Transverse colon (tissue), 4 donors: ENCODE measurements at regions not wholly inside any gene's neighbourhood (a gene's known extent, or its start where the extent isn't known, plus 50 kb on each side); places are given as distances from the start of the nearest gene placed in this dataset.

Experiments
- DNase-seq: peaks from one replicate; pipeline ENCODE4 v3.0.0-alpha.2; 2019
- H3K27ac ChIP-seq, 4 donors: fragments of 200-600 bp; sonication (generic); 2 replicates each; pipeline ENCODE4 v1.5.1; 2016 to 2018; ENCODE audit warnings: inconsistent platforms in 4 of 4
- H3K27me3 ChIP-seq: fragments of 200-600 bp; sonication (generic); 2 replicates; pipeline ENCODE4 v1.5.1; 2017; ENCODE audit warnings: inconsistent platforms
- H3K36me3 ChIP-seq, 4 donors: fragments of 200-600 bp; sonication (generic); 2 replicates each; pipeline ENCODE4 v1.5.1; 2017 to 2019; ENCODE audit warnings: inconsistent platforms in 4 of 4
- H3K4me1 ChIP-seq, 4 donors: fragments of 200-600 bp; sonication (generic); 2 replicates each; pipeline ENCODE4 v1.5.1; 2017 to 2020; ENCODE audit warnings: inconsistent platforms in 4 of 4
- H3K4me3 ChIP-seq, 4 donors: fragments of 200-600 bp; sonication (generic); 1 replicate in 1 of 4; 2 replicates in 3 of 4; pipeline versions ENCODE4 v1.5.1 to v1.6.1; 2017 to 2019; ENCODE audit warnings: inconsistent platforms in 4 of 4
- H3K9me3 ChIP-seq, 2 donors: fragments of 200-600 bp; sonication (generic); 2 replicates each; pipeline ENCODE4 v1.5.1; 2017 to 2019; ENCODE audit warnings: inconsistent platforms in 2 of 2
- EP300 ChIP-seq: sonication (generic); formaldehyde crosslinking; IDR thresholded peaks from one replicate; pipeline ENCODE4 v1.6.1; 2017; ENCODE audit warnings: antibody characterized with exemption, low read depth
- POLR2A ChIP-seq: fragments of 450-650 bp; IDR thresholded peaks from one replicate; pipeline ENCODE4 v1.6.1; 2016; ENCODE audit warnings: antibody characterized with exemption, mild to moderate bottlenecking, moderate library complexity
- POLR2AphosphoS5 ChIP-seq, 3 donors: sonication (generic); formaldehyde crosslinking; IDR thresholded peaks; one replicate each; pipeline ENCODE4 v1.6.1; 2016; ENCODE audit warnings: antibody characterized with exemption in 3 of 3
- WGBS, 2 donors: methylation state at CpG; one replicate each; pipeline ENCODE4 v1.1.5; 2018; ENCODE audit warnings: low coverage in 1 of 2; 5-methylcytosine and 5-hydroxymethylcytosine counted together
- in situ Hi-C, 4 donors: fragments of 200-750 bp; cut with MboI; loops; one replicate each; pipeline versions ENCODE4 v1.15.0 to v1.15.1; 2017; ENCODE audit warnings: low sequenced_read_pairs in 3 of 4, low pct_ligation_motif_present in 1 of 4, low pct_unique_long_range_greater_than_20kb in 1 of 4
- intact Hi-C: fragments of 100-400 bp; cut with DNase I; formaldehyde crosslinking; loops from one replicate; pipeline ENCODE4 v1.15.1; 2023; ENCODE audit warnings: low total_unique reads
- TF ChIP-seq, protein P1 (sequence below), 5 experiments: fragments of 200-600 bp in 3 of 5; fragments of 450-650 bp in 2 of 5; sonication (generic) in 3 of 5; IDR thresholded peaks; 1 replicate in 2 of 5; 2 replicates in 3 of 5; pipeline ENCODE4 v1.5.1; 2016 to 2017; ENCODE audit warnings: antibody characterized with exemption in 5 of 5, inconsistent platforms in 3 of 5, mild to moderate bottlenecking in 2 of 5, moderate library complexity in 1 of 5

DNA sequence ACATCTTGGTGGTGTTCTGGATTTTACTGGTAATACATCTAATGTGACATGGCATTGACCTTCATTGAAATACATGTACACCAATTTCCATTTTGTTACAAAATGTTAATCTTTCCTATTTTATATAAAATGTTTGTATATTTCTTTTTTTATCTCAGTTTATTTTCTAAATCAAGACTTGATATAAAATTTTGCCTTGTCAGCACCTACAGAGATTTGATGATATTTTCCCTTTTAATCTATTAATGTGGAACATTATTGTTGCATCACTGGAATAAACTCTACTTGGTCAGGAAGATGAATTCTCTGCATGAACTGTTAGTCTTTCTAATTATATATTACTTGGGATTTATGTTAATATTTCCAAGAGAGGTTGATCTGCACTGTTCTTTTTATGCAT, 294.0 kb upstream of the ETAA1 start:
- TF ChIP-seq EP300, result no peak
- TF ChIP-seq POLR2AphosphoS5 (IDR thresholded peaks at IDR 0.05), result no peak
- TF ChIP-seq POLR2A, result no peak
- TF ChIP-seq, protein P1, sequence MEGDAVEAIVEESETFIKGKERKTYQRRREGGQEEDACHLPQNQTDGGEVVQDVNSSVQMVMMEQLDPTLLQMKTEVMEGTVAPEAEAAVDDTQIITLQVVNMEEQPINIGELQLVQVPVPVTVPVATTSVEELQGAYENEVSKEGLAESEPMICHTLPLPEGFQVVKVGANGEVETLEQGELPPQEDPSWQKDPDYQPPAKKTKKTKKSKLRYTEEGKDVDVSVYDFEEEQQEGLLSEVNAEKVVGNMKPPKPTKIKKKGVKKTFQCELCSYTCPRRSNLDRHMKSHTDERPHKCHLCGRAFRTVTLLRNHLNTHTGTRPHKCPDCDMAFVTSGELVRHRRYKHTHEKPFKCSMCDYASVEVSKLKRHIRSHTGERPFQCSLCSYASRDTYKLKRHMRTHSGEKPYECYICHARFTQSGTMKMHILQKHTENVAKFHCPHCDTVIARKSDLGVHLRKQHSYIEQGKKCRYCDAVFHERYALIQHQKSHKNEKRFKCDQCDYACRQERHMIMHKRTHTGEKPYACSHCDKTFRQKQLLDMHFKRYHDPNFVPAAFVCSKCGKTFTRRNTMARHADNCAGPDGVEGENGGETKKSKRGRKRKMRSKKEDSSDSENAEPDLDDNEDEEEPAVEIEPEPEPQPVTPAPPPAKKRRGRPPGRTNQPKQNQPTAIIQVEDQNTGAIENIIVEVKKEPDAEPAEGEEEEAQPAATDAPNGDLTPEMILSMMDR (IDR thresholded peaks at IDR 0.05), result no peak
- H3K4me1 ChIP-seq, result no peaks in the 10 kb centered on the region
- H3K4me3 ChIP-seq, result no peak overlapping the region
- intact Hi-C loops, result no loop called here
- H3K36me3 ChIP-seq, result no peaks in the 10 kb centered on the region
- no peak overlapping the region for H3K27ac ChIP-seq
- DNase-seq, result no peak
- in situ Hi-C loops, result no loop called here
- H3K9me3 ChIP-seq, result peaks cover 6 to 11% of the 10 kb centered on the region in 2 donors
- H3K27me3 ChIP-seq, result no peaks in the 10 kb centered on the region

DNA sequence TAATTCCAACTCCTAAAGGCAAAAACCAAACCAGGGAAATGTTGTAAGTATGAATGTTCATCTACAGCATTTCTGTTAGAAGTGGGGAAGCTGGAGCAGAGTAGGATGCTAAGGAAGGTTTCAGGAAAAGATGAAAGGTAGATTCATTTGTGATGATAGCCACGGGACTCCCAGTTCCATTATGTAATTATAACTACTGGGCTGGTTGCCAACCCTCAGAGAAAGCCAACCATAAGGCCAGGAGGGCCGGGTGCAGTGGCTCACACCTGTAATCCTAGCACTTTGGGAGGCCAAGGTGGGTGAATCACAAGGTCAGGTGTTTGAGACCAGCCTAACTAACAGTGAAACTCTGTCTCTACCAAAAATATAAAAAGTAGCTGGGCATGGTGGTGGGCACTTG, 288.9 kb upstream of the ETAA1 start:
- Histone ChIP-seq H3K4me1 (no peaks in the 10 kb centered on the region), H3K9me3 (peaks cover 0 to 11% of the 10 kb centered on the region in 2 donors), H3K4me3 (no peak overlapping the region), H3K36me3 (no peaks in the 10 kb centered on the region), H3K27ac (no peak overlapping the region), H3K27me3 (no peaks in the 10 kb centered on the region)
- intact Hi-C loops, result no loop called here
- 26% methylated on average over 2 of the region's 2 CpGs; no CpG with 5 or more reads in 1 of the 2 donors for WGBS, 2 donors
- no peak for DNase-seq
- TF ChIP-seq EP300 (no peak), POLR2A (no peak), POLR2AphosphoS5 (IDR thresholded peaks at IDR 0.05) (no peak)
- TF ChIP-seq, protein P1 (IDR thresholded peaks at IDR 0.05), result no peak
- in situ Hi-C loops, result no loop called here

DNA sequence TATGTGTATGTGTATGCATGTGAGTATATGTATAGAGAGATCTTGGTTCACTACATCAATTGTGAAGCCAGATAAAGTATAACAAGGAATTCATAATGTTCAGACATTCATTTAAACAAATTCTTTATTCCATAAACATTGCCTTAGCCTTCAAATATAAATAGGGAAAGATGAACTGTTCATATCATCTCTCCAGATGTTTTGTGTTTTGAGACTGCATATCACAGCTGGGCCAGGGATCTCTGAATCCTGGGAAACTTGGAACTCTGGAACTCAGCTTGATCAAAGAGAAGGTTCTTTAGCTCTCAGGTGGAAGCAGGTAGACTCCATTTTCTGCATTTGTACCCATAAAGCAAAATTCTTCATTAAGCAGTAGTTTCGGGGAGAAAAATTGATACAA, 272.6 kb upstream of the ETAA1 start:
- Histone ChIP-seq H3K4me3 (no peak overlapping the region), H3K27ac (no peak overlapping the region), H3K36me3 (no peaks in the 10 kb centered on the region), H3K9me3 (no peaks in the 10 kb centered on the region), H3K4me1 (no peaks in the 10 kb centered on the region), H3K27me3 (no peaks in the 10 kb centered on the region)
- TF ChIP-seq POLR2A, result no peak
- TF ChIP-seq, protein P1 (IDR thresholded peaks at IDR 0.05), result no peak
- TF ChIP-seq EP300, result no peak
- TF ChIP-seq POLR2AphosphoS5 (IDR thresholded peaks at IDR 0.05), result no peak
- no peak for DNase-seq
- in situ Hi-C loops (no loop called here), intact Hi-C loops (no loop called here)
- 83 to 88% methylated on average over 1 of the region's 1 CpG for WGBS, 2 donors

DNA sequence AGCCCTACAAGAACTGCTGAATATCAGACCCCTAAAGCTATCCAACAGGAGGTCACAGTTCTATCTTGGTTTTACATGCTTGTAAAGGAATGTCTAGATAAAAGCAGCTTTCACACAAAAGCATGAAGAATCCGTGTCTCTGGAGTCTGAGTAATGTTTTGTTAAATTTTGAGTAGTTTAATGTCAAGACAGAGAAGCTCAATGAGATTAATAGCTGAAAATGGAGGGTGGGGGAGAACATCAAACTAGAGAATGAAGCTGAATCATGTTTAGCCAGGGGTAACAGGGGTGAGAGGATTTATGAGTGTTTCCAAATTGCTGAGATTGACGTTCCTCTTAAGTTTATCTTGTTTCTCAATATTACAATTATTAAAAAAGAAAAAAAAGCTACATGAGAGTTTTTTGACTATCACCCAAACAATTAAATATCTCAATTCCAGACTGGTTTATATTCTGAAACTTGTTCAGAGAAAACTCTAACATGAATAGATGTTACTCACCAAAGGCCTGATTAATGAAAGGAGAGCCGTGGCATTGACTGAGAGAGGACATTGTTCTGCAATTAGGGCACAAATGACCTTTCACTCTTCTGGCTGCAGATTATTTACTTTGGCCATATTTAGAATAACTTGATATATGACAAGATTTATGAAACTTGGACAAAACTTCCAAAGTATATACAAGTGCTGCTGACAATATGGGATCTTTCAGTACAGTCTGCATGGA, 266.4 kb upstream of the ETAA1 start:
- 34 to 40% methylated on average over 2 to 3 of the region's 3 CpGs for WGBS, 2 donors
- Histone ChIP-seq H3K36me3 (no peaks in the 10 kb centered on the region), H3K27me3 (no peaks in the 10 kb centered on the region), H3K9me3 (no peaks in the 10 kb centered on the region), H3K4me1 (no peaks in the 10 kb centered on the region), H3K4me3 (no peak overlapping the region), H3K27ac (no peak overlapping the region)
- in situ Hi-C loops, result no loop called here
- intact Hi-C loops, result no loop called here
- TF ChIP-seq POLR2AphosphoS5 (IDR thresholded peaks at IDR 0.05) (no peak), POLR2A (no peak), EP300 (no peak)
- TF ChIP-seq, protein P1 (IDR thresholded peaks at IDR 0.05), result no peak
- DNase-seq, result no peak
